GM13976 (cell line): ENCODE measurements at regions not wholly inside any gene's neighbourhood (a gene's known extent, or its start where the extent isn't known, plus 50 kb on each side); places are given as distances from the start of the nearest gene placed in this dataset.

Experiments used
- DNase-seq: peaks from one replicate; pipeline ENCODE4 v3.0.0; 2012; ENCODE audit warnings: low spot score
- in situ Hi-C: fragments of 300-500 bp; cut with MboI; formaldehyde crosslinking; loops from one replicate; pipeline ENCODE4 v1.12.0; 2022; ENCODE audit warnings: low sequenced_read_pairs, mixed read lengths, inconsistent platforms; ENCODE audit not compliant: unreplicated experiment
- TF ChIP-seq, protein P1 (sequence below): IDR thresholded peaks from 2 replicates; pipeline ENCODE4 v1.5.1; 2012; ENCODE audit warnings: borderline replicate concordance, mild to moderate bottlenecking; ENCODE audit not compliant: insufficient read depth; ENCODE audit errors: extremely low read depth, missing control alignments, control extremely low read depth

DNA sequence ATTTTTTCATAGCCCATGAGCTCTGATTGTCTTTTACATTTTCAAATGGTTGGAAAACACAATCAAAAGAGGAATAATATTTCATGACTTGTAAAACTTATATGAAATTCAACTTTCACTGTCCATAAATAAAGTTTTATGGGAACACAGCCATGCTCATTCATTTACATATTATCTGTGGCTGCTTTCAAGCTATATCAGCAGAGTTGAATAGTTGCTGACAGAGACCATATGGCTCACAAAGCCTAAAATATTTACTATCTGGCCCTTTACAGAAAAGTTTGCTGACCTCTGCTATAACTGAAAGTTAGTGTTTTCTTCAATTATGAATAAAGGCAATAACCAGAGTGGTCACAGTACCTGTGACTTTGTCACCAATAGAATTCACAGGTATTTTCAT is 128.2 kb upstream of the GNAO1 start:
- TF ChIP-seq, protein P1, sequence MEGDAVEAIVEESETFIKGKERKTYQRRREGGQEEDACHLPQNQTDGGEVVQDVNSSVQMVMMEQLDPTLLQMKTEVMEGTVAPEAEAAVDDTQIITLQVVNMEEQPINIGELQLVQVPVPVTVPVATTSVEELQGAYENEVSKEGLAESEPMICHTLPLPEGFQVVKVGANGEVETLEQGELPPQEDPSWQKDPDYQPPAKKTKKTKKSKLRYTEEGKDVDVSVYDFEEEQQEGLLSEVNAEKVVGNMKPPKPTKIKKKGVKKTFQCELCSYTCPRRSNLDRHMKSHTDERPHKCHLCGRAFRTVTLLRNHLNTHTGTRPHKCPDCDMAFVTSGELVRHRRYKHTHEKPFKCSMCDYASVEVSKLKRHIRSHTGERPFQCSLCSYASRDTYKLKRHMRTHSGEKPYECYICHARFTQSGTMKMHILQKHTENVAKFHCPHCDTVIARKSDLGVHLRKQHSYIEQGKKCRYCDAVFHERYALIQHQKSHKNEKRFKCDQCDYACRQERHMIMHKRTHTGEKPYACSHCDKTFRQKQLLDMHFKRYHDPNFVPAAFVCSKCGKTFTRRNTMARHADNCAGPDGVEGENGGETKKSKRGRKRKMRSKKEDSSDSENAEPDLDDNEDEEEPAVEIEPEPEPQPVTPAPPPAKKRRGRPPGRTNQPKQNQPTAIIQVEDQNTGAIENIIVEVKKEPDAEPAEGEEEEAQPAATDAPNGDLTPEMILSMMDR = no peak
- in situ Hi-C loops = no loop called here
- no peak for DNase-seq

- TF ChIP-seq, protein P1 = no peak
- in situ Hi-C loops = no loop called here
- no peak for DNase-seq
Observed at GRCh38 chr16:56057151-56057550, 134.1 kb upstream of the GNAO1 start.

DNA sequence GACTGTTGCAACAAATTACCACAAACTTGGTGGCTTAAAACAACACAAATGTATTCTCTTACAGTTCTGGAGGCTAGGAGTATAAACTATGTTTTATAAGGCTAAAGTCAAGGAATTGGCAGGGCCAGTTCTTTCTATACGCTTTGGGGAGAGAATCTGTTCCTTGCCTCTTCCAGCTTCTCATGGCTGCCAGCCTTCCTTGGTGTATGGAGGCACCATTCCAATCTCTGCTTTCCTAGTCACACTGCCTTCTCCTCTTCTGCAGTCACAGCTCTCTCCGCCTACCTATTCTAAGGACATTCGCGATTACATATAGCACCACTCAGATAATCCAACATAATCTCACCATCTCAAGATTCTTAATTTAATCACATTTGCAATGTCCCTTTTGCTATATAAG is 140.4 kb upstream of the GNAO1 start:
- in situ Hi-C loops = no loop called here
- TF ChIP-seq, protein P1 = no peak

GRCh38 chr16:56048425-56049105 is 142.7 kb upstream of the GNAO1 start:
- TF ChIP-seq, protein P1 = no peak
- DNase-seq = peak; percentile 41
- in situ Hi-C loops = loop anchor here (25.0 kb wide), 1 partner anchor 264 kb away; no protein-coding TSS in a partner anchor

More for the DNA sequence above, 140.4 kb upstream of the GNAO1 start:
- no peak for DNase-seq

DNA sequence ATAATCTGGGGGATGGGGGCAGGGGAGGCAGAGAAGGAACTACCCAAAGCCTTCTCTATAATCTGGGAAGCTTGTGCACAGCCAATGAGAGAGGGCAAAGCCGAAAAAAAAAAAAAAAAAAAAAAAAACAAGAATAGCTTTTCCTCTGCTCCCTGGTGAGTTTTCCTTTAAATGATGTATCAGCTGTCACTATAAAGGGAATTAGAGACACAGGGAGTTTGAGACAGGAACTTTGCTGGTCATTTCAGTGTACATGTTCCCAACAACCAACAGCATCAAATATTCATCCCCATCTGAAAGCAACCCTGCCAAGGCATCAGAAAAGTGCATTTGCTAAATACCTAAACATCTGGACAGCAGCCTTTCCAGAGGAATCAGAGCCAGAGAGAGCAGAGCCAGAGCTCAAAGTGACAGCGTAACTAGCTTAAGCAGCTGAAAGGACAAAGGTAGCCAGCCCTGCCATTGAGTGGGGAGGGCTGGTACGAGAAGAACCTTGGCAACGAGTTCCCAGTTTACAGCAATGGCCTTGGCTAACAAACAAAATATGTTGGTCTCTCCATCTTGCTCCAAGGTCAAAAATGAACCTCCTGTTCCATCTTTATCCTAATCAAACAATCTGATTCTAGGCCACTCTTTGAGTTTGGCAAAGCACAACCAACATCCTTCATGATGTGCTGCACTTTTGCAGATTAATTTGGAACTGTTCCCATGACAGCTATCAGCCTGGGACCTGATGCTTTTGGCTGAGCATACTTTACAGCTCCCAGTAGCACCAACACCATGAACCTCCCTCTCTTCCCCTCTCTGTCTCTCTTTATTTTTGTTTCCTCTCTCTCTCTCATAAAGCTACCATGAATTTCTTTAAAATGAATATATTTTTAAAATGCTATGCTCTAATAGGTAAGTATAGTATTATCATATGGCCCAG is 143.7 kb upstream of the GNAO1 start:
- in situ Hi-C loops = loop anchor here (25.0 kb wide), 1 partner anchor 265 kb away; no protein-coding TSS in a partner anchor
- no peak for DNase-seq
- TF ChIP-seq, protein P1 = no peak

DNA sequence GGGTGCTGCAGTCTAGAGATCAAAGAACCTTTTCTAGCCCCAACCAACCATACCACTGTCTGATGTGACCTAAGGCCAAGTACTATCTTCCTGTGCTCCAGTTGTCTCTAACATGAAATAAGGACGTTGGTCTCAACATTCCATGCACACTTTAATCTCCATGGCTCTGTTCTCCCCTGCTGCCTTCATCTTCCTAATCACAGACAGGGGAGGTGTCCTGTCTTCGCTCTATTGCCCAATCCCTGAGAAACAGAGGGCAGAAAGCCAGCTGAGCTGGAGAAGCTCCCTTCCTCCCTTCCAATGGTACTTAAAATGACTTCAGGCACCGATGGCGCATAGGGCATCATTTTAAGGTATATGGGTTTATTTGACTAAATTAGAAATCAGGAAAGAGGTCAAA is 148.9 kb upstream of the GNAO1 start:
- no peak for DNase-seq
- in situ Hi-C loops = loop anchor here (25.0 kb wide), 1 partner anchor 270 kb away; no protein-coding TSS in a partner anchor
- TF ChIP-seq, protein P1 = no peak
